Osteoblast (primary cell): ENCODE measurements at regions not wholly inside any gene's neighbourhood (a gene's known extent, or its start where the extent isn't known, plus 50 kb on each side); places are given as distances from the start of the nearest gene placed in this dataset.

Source experiments
- DNase-seq: peaks from one replicate; pipeline ENCODE4 v3.0.0; 2011; ENCODE audit warnings: low spot score, mixed read lengths; ENCODE audit not compliant: insufficient read length; ENCODE audit errors: missing footprints
- H2AFZ ChIP-seq: 2 replicates; pipeline ENCODE4 v1.6.0; 2011; ENCODE audit warnings: mild to moderate bottlenecking, low read length
- H3K27ac ChIP-seq: 2 replicates; pipeline ENCODE4 v1.5.1; 2011; ENCODE audit warnings: mild to moderate bottlenecking, low read depth, low read length, moderate library complexity
- H3K27me3 ChIP-seq: 2 replicates; pipeline ENCODE4 v1.6.0; 2012; ENCODE audit warnings: mild to moderate bottlenecking, control low read depth, inconsistent platforms, low read length, moderate library complexity; ENCODE audit not compliant: insufficient read depth
- H3K36me3 ChIP-seq: 2 replicates; pipeline ENCODE4 v1.5.1; 2011; ENCODE audit warnings: mild to moderate bottlenecking, low read length, control low read depth, moderate library complexity; ENCODE audit not compliant: insufficient read depth
- H3K4me1 ChIP-seq: 2 replicates; pipeline ENCODE4 v1.5.1; 2011; ENCODE audit warnings: mild to moderate bottlenecking, low read length, control low read depth, moderate library complexity; ENCODE audit not compliant: insufficient read depth
- H3K4me2 ChIP-seq: 2 replicates; pipeline ENCODE4 v1.6.0; 2011; ENCODE audit warnings: mild to moderate bottlenecking, low read length; ENCODE audit not compliant: insufficient read depth
- H3K4me3 ChIP-seq: fragments of 200-600 bp; sonication (generic); 3 replicates; pipeline ENCODE4 v1.5.1; 2012; ENCODE audit warnings: mild to moderate bottlenecking, low read length, inconsistent platforms; ENCODE audit not compliant: insufficient read depth
- H3K79me2 ChIP-seq: 2 replicates; pipeline ENCODE4 v1.6.0; 2012; ENCODE audit warnings: mild to moderate bottlenecking, low read length, control low read depth, inconsistent platforms; ENCODE audit not compliant: insufficient read depth
- H3K9me3 ChIP-seq: 2 replicates; pipeline ENCODE4 v1.5.1; 2011; ENCODE audit warnings: low read depth, low read length, control low read depth
- H4K20me1 ChIP-seq: 2 replicates; pipeline ENCODE4 v1.6.0; 2012; ENCODE audit warnings: mild to moderate bottlenecking, low read length, control low read depth; ENCODE audit not compliant: insufficient read depth
- CTCF ChIP-seq: IDR thresholded peaks from 2 replicates; pipeline ENCODE4 v1.5.1; 2011; ENCODE audit warnings: mild to moderate bottlenecking, low read depth, low read length, moderate library complexity; ENCODE audit errors: extremely low read depth

- Histone ChIP-seq H3K4me3 (no peak overlapping the region), H3K79me2 (no peaks in the 10 kb centered on the region), H3K9me3 (peaks cover 6% of the 10 kb centered on the region), H3K27ac (no peak overlapping the region), H4K20me1 (no peaks in the 10 kb centered on the region), H2AFZ (no peak overlapping the region), H3K27me3 (no peaks in the 10 kb centered on the region), H3K4me2 (no peak overlapping the region), H3K36me3 (no peaks in the 10 kb centered on the region), H3K4me1 (no peaks in the 10 kb centered on the region)
- TF ChIP-seq CTCF, result no peak
- DNase-seq, result no peak
Measured at GRCh38 chr21:20735257-20735656, 263.0 kb upstream of the NCAM2 start.

GRCh38 chr21:20737227-20737913, 260.8 kb upstream of the NCAM2 start:
- no peaks in the 10 kb centered on the region for H3K27me3 ChIP-seq
- H3K79me2 ChIP-seq, result no peaks in the 10 kb centered on the region
- no peak overlapping the region for H3K4me2 ChIP-seq
- H3K4me3 ChIP-seq, result no peak overlapping the region
- no peak overlapping the region for H2AFZ ChIP-seq
- H3K9me3 ChIP-seq, result peaks cover 6% of the 10 kb centered on the region
- DNase-seq, result no peak
- H3K4me1 ChIP-seq, result no peaks in the 10 kb centered on the region
- no peak for TF ChIP-seq CTCF
- no peaks in the 10 kb centered on the region for H3K36me3 ChIP-seq
- no peak overlapping the region for H3K27ac ChIP-seq
- H4K20me1 ChIP-seq, result no peaks in the 10 kb centered on the region

GRCh38 chr21:20739421-20739820, 258.8 kb upstream of the NCAM2 start:
- no peaks in the 10 kb centered on the region for H3K4me1 ChIP-seq
- DNase-seq, result no peak
- no peak overlapping the region for H3K4me3 ChIP-seq
- TF ChIP-seq CTCF, result no peak
- no peak overlapping the region for H2AFZ ChIP-seq
- no peaks in the 10 kb centered on the region for H3K79me2 ChIP-seq
- H3K36me3 ChIP-seq, result no peaks in the 10 kb centered on the region
- H4K20me1 ChIP-seq, result no peaks in the 10 kb centered on the region
- H3K27me3 ChIP-seq, result no peaks in the 10 kb centered on the region
- H3K27ac ChIP-seq, result no peak overlapping the region
- H3K9me3 ChIP-seq, result peaks cover 1% of the 10 kb centered on the region
- no peak overlapping the region for H3K4me2 ChIP-seq

- Histone ChIP-seq H3K4me1 (no peaks in the 10 kb centered on the region), H3K4me2 (no peak overlapping the region), H3K36me3 (no peaks in the 10 kb centered on the region), H3K79me2 (no peaks in the 10 kb centered on the region), H3K27ac (no peak overlapping the region), H3K4me3 (no peak overlapping the region), H3K27me3 (no peaks in the 10 kb centered on the region), H3K9me3 (no peaks in the 10 kb centered on the region), H2AFZ (no peak overlapping the region), H4K20me1 (no peaks in the 10 kb centered on the region)
- TF ChIP-seq CTCF, result no peak
- DNase-seq, result no peak
Measured at GRCh38 chr21:20741445-20741844, 256.8 kb upstream of the NCAM2 start.
